A673 (cell line): ENCODE measurements at regions not wholly inside any gene's neighbourhood (a gene's known extent, or its start where the extent isn't known, plus 50 kb on each side); places are given as distances from the start of the nearest gene placed in this dataset.

Experiments used
- BruUV-seq: library from RNA; stranded (reverse); fragments of 400-500 nt; replicated peaks from 2 replicates; lab custom pipeline; 2021; lab: Mats Ljungman, UMichigan
- CTCF ChIA-PET: fragments of 300-600 bp; sonication (Branson Sonifier 250); formaldehyde crosslinking; loops from one replicate; lab custom pipeline; 2022; ENCODE audit warnings: antibody characterized with exemption; lab: Charles Lee
- POLR2A ChIA-PET: fragments of 300-600 bp; sonication (Branson Sonifier 250); formaldehyde crosslinking; loops from one replicate; lab custom pipeline; 2022; ENCODE audit warnings: antibody characterized with exemption; ENCODE audit not compliant: low non-redundant PET; lab: Charles Lee
- DNase-seq: peaks from one replicate; pipeline ENCODE4 v3.0.0-alpha.2; 2015; ENCODE audit warnings: low spot score
- H3K27ac ChIP-seq: fragments of 200-600 bp; sonication (generic); 2 replicates; pipeline ENCODE4 v1.5.1; 2016; ENCODE audit warnings: mixed run types, low read depth, mild to moderate bottlenecking, mixed read lengths, antibody characterized with exemption, low read length; ENCODE audit not compliant: poor library complexity, severe bottlenecking
- H3K27me3 ChIP-seq: fragments of 200-600 bp; sonication (generic); replicated peaks from 2 replicates; pipeline ENCODE4 v1.6.1; 2017; ENCODE audit warnings: mixed run types, low read depth, mild to moderate bottlenecking, mixed read lengths, antibody characterized with exemption, low read length; ENCODE audit not compliant: insufficient read depth, poor library complexity
- H3K36me3 ChIP-seq: fragments of 200-600 bp; sonication (generic); 2 replicates; pipeline ENCODE4 v1.6.1; 2016; ENCODE audit warnings: mixed run types, mild to moderate bottlenecking, mixed read lengths, antibody characterized with exemption, low read length; ENCODE audit not compliant: insufficient read depth, poor library complexity, severe bottlenecking
- H3K4me1 ChIP-seq: fragments of 200-600 bp; sonication (generic); 2 replicates; pipeline ENCODE4 v1.6.1; 2017; ENCODE audit warnings: mixed run types, mild to moderate bottlenecking, mixed read lengths, antibody characterized with exemption, low read length; ENCODE audit not compliant: insufficient read depth, poor library complexity, severe bottlenecking
- H3K4me3 ChIP-seq: fragments of 200-600 bp; sonication (generic); 2 replicates; pipeline ENCODE4 v1.5.1; 2016; ENCODE audit warnings: low read depth, mixed run types, mild to moderate bottlenecking, mixed read lengths, low read length; ENCODE audit not compliant: poor library complexity, severe bottlenecking
- H3K9me3 ChIP-seq: fragments of 200-600 bp; sonication (generic); 2 replicates; pipeline ENCODE4 v1.6.1; 2016; ENCODE audit warnings: mixed run types, low read depth, mild to moderate bottlenecking, mixed read lengths, antibody characterized with exemption, low read length; ENCODE audit not compliant: poor library complexity, severe bottlenecking
- EZH2 ChIP-seq: fragments of 200-600 bp; sonication (generic); IDR thresholded peaks from 2 replicates; pipeline ENCODE4 v1.6.1; 2017; ENCODE audit warnings: borderline replicate concordance, low read depth, mild to moderate bottlenecking, mixed read lengths, antibody characterized with exemption, low read length; ENCODE audit not compliant: poor library complexity, severe bottlenecking
- intact Hi-C: fragments of 100-400 bp; cut with micrococcal nuclease; formaldehyde crosslinking; loops from one replicate; pipeline ENCODE4 v1.10.0; 2022; ENCODE audit not compliant: unreplicated experiment
- TF ChIP-seq, protein P1 (sequence below): fragments of 300-800, 200-600 bp; sonication (generic); conservative IDR thresholded peaks from 2 replicates; pipeline ENCODE4 v1.5.1; 2017; ENCODE audit warnings: low read depth, mild to moderate bottlenecking, antibody characterized with exemption, low read length, moderate library complexity, mixed read lengths

DNA sequence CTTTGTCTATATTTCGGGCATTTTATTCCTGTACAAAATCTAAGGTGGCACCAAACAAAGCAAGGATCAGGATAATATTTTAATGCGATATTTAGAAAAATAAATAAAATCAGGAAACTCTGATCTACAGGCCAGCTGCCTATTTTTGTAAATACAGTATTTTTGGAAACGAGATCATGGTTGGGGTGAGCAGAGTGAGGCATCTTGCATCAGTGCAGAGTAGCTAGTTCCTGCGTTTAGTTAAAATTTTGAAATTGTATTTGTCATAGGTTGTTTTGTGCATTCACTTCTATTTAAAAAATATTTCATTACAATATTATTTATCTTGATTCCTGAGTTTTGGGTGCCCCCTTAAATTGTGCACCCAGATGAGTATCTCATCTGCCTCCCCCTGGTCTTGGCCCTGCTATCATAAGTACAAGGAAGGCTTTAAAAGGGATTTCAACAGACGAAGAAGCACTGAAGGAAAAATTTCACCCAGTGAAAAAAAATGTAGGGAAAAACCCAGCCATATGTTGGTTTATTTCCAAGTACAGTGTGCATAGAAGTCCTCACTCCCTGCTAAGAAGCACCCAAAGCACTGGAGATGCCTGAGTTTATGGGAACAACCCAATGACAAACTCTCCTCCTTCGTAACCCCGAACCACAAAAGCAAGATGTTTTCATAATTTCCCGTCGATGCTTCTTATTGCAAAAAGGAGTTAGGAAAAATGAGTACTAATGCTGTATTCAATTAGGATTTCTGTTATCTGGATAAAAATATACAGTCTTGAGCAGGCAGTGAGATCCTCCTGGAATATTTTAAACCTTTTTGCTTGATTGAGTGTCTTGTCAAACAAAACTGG is 304.7 kb upstream of the CLINT1 start:
- POLR2A ChIA-PET, result no interaction called here
- Histone ChIP-seq H3K4me1 (no peaks in the 10 kb centered on the region), H3K27ac (no peak overlapping the region), H3K4me3 (no peak overlapping the region), H3K36me3 (no peaks in the 10 kb centered on the region), H3K27me3 (no peaks in the 10 kb centered on the region), H3K9me3 (no peaks in the 10 kb centered on the region)
- intact Hi-C loops, result no loop called here
- CTCF ChIA-PET, result no interaction called here
- TF ChIP-seq, protein P1, sequence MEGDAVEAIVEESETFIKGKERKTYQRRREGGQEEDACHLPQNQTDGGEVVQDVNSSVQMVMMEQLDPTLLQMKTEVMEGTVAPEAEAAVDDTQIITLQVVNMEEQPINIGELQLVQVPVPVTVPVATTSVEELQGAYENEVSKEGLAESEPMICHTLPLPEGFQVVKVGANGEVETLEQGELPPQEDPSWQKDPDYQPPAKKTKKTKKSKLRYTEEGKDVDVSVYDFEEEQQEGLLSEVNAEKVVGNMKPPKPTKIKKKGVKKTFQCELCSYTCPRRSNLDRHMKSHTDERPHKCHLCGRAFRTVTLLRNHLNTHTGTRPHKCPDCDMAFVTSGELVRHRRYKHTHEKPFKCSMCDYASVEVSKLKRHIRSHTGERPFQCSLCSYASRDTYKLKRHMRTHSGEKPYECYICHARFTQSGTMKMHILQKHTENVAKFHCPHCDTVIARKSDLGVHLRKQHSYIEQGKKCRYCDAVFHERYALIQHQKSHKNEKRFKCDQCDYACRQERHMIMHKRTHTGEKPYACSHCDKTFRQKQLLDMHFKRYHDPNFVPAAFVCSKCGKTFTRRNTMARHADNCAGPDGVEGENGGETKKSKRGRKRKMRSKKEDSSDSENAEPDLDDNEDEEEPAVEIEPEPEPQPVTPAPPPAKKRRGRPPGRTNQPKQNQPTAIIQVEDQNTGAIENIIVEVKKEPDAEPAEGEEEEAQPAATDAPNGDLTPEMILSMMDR, result no peak
- TF ChIP-seq EZH2, result no peak
- no TSS peak for BruUV-seq
- no peak for DNase-seq

GRCh38 chr5:158162479-158163034 is 303.6 kb upstream of the CLINT1 start:
- Histone ChIP-seq H3K9me3 (no peaks in the 10 kb centered on the region), H3K36me3 (no peaks in the 10 kb centered on the region), H3K27me3 (no peaks in the 10 kb centered on the region), H3K4me1 (no peaks in the 10 kb centered on the region), H3K27ac (no peak overlapping the region), H3K4me3 (no peak overlapping the region)
- CTCF ChIA-PET, result no interaction called here
- DNase-seq, result no peak
- TF ChIP-seq, protein P1, result no peak
- TF ChIP-seq EZH2, result no peak
- no TSS peak for BruUV-seq
- intact Hi-C loops, result no loop called here
- POLR2A ChIA-PET, result no interaction called here

- no peak for TF ChIP-seq EZH2
- TF ChIP-seq, protein P1, result no peak
- ChIA-PET CTCF (interaction anchor here (0.6 kb wide), 1 partner anchor 1133 kb away, joined by 12 read pairs; no protein-coding TSS in a partner anchor), POLR2A (no interaction called here)
- Histone ChIP-seq H3K4me3 (no peak overlapping the region), H3K27ac (no peak overlapping the region), H3K27me3 (no peaks in the 10 kb centered on the region), H3K4me1 (no peaks in the 10 kb centered on the region), H3K36me3 (no peaks in the 10 kb centered on the region), H3K9me3 (no peaks in the 10 kb centered on the region)
- DNase-seq, result peak; percentile 10
- intact Hi-C loops, result no loop called here
- BruUV-seq, result no TSS peak
Measured at GRCh38 chr5:158162026-158162425, 303.1 kb upstream of the CLINT1 start.
